GM12878 (cell line): ENCODE measurements at regions not wholly inside any gene's neighbourhood (a gene's known extent, or its start where the extent isn't known, plus 50 kb on each side); places are given as distances from the start of the nearest gene placed in this dataset.

ENCODE experiments used
- CREB1 ChIP-seq: IDR thresholded peaks from 2 replicates; pipeline ENCODE4 v1.6.1; 2012; ENCODE audit warnings: low read depth, mild to moderate bottlenecking, inconsistent platforms
- EP300 ChIP-seq, 2 experiments: fragments of 150-350 bp in 1 of 2; IDR thresholded peaks; 2 replicates each; pipeline ENCODE4 v1.6.1; 2011 to 2012; ENCODE audit warnings: low read depth in 2 of 2, low read length in 2 of 2, borderline replicate concordance in 1 of 2, improper control_type of control experiment in 1 of 2, inconsistent platforms in 1 of 2; ENCODE audit not compliant: control insufficient read depth in 1 of 2
- ETV6 ChIP-seq, 2 experiments: fragments of 450-650 bp in 1 of 2; IDR thresholded peaks in 1 of 2; conservative IDR thresholded peaks in 1 of 2; 2 replicates each; pipeline ENCODE4 v1.6.1; 2014; ENCODE audit warnings: antibody characterized with exemption in 1 of 2, borderline replicate concordance in 1 of 2, low read depth in 1 of 2, mild to moderate bottlenecking in 1 of 2, moderate library complexity in 1 of 2
- HCFC1 ChIP-seq: fragments of 150-350 bp; IDR thresholded peaks from 2 replicates; pipeline ENCODE4 v1.6.1; 2014; ENCODE audit warnings: low read length
- SP1 ChIP-seq: IDR thresholded peaks from one replicate; pipeline ENCODE4 v1.6.1; 2011; ENCODE audit warnings: low read depth, low read length

DNA sequence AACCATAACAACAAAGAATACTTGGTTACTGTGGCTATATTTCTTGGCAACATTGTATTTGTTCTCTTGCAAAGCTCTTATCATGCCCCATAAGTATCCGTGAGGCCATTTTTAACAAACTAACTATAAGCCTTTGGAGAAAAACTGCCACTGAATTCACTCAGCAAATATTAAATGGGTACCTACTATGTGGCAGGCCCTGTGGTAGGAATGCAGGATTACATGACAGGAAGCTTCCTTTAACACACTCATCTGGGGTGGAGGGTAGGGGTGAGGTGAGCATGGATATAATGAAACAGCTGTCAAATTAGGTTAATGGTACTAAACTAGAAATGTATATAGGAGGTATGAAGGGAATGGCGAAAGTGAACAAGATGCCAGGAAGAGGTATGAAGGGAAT is 504.8 kb downstream of the MEI4 start:
- TF ChIP-seq ETV6 (conservative IDR thresholded peaks at IDR 0.05 in 1 of 2, IDR thresholded peaks at IDR 0.05 in 1 of 2; ENCODE audit: borderline replicate concordance in 1 of 2, low read depth in 1 of 2) (no peak), HCFC1 (no peak), CREB1 (no peak), SP1 (no peak), EP300 (IDR thresholded peaks at IDR 0.05; ENCODE audit: borderline replicate concordance in 1 of 2, control insufficient read depth in 1 of 2, low read depth in 2 of 2, low read length in 2 of 2) (no peak)
